GM23338 (cell line): ENCODE measurements at regions not wholly inside any gene's neighbourhood (a gene's known extent, or its start where the extent isn't known, plus 50 kb on each side); places are given as distances from the start of the nearest gene placed in this dataset.

ENCODE experiments used
- CREB1 ChIP-seq: fragments of 250-450 bp; sonication (Bioruptor Pico); IDR thresholded peaks from 2 replicates; pipeline ENCODE4 v1.5.0; 2020; ENCODE audit warnings: low read depth, mild to moderate bottlenecking, moderate library complexity
- CTCF ChIP-seq, 2 experiments: fragments of 200-600 bp in 1 of 2; sonication (generic) in 1 of 2; conservative IDR thresholded peaks; 2 replicates each; pipeline versions ENCODE4 v1.5.1 to v1.6.1; 2016 to 2017; ENCODE audit warnings: antibody characterized with exemption in 2 of 2, low read depth in 2 of 2, mild to moderate bottlenecking in 2 of 2, moderate library complexity in 1 of 2
- EZH2 ChIP-seq: fragments of 200-600 bp; sonication (generic); IDR thresholded peaks from one replicate; pipeline ENCODE4 v1.8.0; 2017; ENCODE audit warnings: antibody characterized with exemption, mild to moderate bottlenecking, low read depth; ENCODE audit not compliant: unreplicated experiment
- EZH2phosphoT487 ChIP-seq: fragments of 200-600 bp; sonication (generic); IDR thresholded peaks from one replicate; pipeline ENCODE4 v1.8.1; 2018; ENCODE audit warnings: antibody characterized with exemption; ENCODE audit not compliant: unreplicated experiment
- NANOG ChIP-seq: IDR thresholded peaks from 2 replicates; pipeline ENCODE4 v1.6.1; 2016; ENCODE audit warnings: antibody characterized with exemption, borderline replicate concordance
- POLR2AphosphoS5 ChIP-seq: IDR thresholded peaks from 2 replicates; pipeline ENCODE4 v1.6.1; 2016; ENCODE audit warnings: antibody characterized with exemption, low read depth
- REST ChIP-seq: IDR thresholded peaks from one replicate; pipeline ENCODE4 v1.6.1; 2018; ENCODE audit warnings: antibody characterized with exemption; ENCODE audit not compliant: unreplicated experiment
- STAT1 ChIP-seq: IDR thresholded peaks from one replicate; pipeline ENCODE4 v1.6.1; 2016; ENCODE audit warnings: antibody characterized with exemption; ENCODE audit not compliant: unreplicated experiment
- ZNF114 ChIP-seq: fragments of 250-450 bp; sonication (Bioruptor Pico); IDR thresholded peaks from 2 replicates; pipeline ENCODE4 v1.5.0; 2020; ENCODE audit warnings: mild to moderate bottlenecking, moderate library complexity
- ZNF331 ChIP-seq: fragments of 250-450 bp; sonication (Bioruptor Pico); IDR thresholded peaks from 2 replicates; pipeline ENCODE4 v1.5.0; 2020; ENCODE audit warnings: low read depth, mild to moderate bottlenecking, moderate library complexity
- ZNF462 ChIP-seq: fragments of 250-450 bp; sonication (Bioruptor Pico); IDR thresholded peaks from 2 replicates; pipeline ENCODE4 v1.5.0; 2020; ENCODE audit warnings: mild to moderate bottlenecking, moderate library complexity

GRCh38 chr18:32851936-32852335 is 79.1 kb upstream of the KLHL14 start:
- TF ChIP-seq CTCF (conservative IDR thresholded peaks at IDR 0.05; ENCODE audit: low read depth in 2 of 2) (no peak), CREB1 (CRISPR knock-in tag) (no peak), EZH2 (no peak), POLR2AphosphoS5 (no peak), EZH2phosphoT487 (no peak), NANOG (no peak), ZNF114 (CRISPR knock-in tag) (no peak), REST (no peak), ZNF331 (no peak), STAT1 (no peak), ZNF462 (no peak)
